DOHH2 (cell line): ENCODE measurements at regions not wholly inside any gene's neighbourhood (a gene's known extent, or its start where the extent isn't known, plus 50 kb on each side); places are given as distances from the start of the nearest gene placed in this dataset.

Source experiments
- CTCF ChIP-seq: fragments of 200-600 bp; sonication (generic); IDR thresholded peaks from one replicate; pipeline ENCODE4 v1.5.1; 2014; ENCODE audit warnings: antibody characterized with exemption, mild to moderate bottlenecking, low read depth, low read length; ENCODE audit not compliant: poor library complexity, severe bottlenecking
- EZH2phosphoT487 ChIP-seq: fragments of 200-600 bp; sonication (generic); IDR thresholded peaks from 2 replicates; pipeline ENCODE4 v1.6.1; 2017; ENCODE audit warnings: borderline replicate concordance, mild to moderate bottlenecking, antibody characterized with exemption, low read length, moderate library complexity, mixed read lengths

GRCh38 chr18:61281431-61281830, 51.8 kb upstream of the CDH20 start:
- TF ChIP-seq EZH2phosphoT487 (no peak), CTCF (no peak)
